H1 (cell line): ENCODE measurements at regions not wholly inside any gene's neighbourhood (a gene's known extent, or its start where the extent isn't known, plus 50 kb on each side); places are given as distances from the start of the nearest gene placed in this dataset.

Source experiments
- CTCF ChIA-PET: fragments of 300-600 bp; sonication (Branson Sonifier 250); formaldehyde crosslinking; loops from one replicate; lab custom pipeline; 2021; ENCODE audit not compliant: partially characterized antibody; lab: Charles Lee
- POLR2A ChIA-PET: fragments of 300-600 bp; sonication (Branson Sonifier 250); formaldehyde crosslinking; loops from one replicate; lab custom pipeline; 2021; ENCODE audit warnings: inconsistent platforms; ENCODE audit not compliant: partially characterized antibody; lab: Charles Lee
- DNase-seq, 2 experiments: peaks; one replicate each; pipeline versions ENCODE4 v3.0.0 to v3.0.0-alpha.2; 2010 to 2022; ENCODE audit warnings: low spot score in 2 of 2, low read depth in 1 of 2, mixed read lengths in 1 of 2
- FAIRE-seq: peaks from 2 replicates; lab custom pipeline; 2011; peaks lifted over from hg19 to GRCh38; lab: Jason Lieb, UNC
- H2AFZ ChIP-seq: 2 replicates; pipeline ENCODE4 v1.8.1; 2012; ENCODE audit warnings: low read length, inconsistent platforms
- H2AK5ac ChIP-seq: 2 replicates; pipeline ENCODE4 v1.6.1; 2013; ENCODE audit warnings: low read depth, low read length
- H2BK120ac ChIP-seq: replicated peaks from 2 replicates; pipeline ENCODE3; 2013; ENCODE audit warnings: low read depth, low read length, inconsistent platforms
- H2BK12ac ChIP-seq: 2 replicates; pipeline ENCODE4 v1.6.1; 2013; ENCODE audit warnings: low read depth, low read length
- H2BK15ac ChIP-seq: 2 replicates; pipeline ENCODE4 v1.6.1; 2013; ENCODE audit warnings: low read length
- H2BK20ac ChIP-seq: 2 replicates; pipeline ENCODE4 v1.6.1; 2013; ENCODE audit warnings: low read length
- H2BK5ac ChIP-seq: 2 replicates; pipeline ENCODE4 v1.6.1; 2013; ENCODE audit warnings: low read depth, low read length
- H3K14ac ChIP-seq: 2 replicates; pipeline ENCODE4 v1.6.1; 2013; ENCODE audit warnings: inconsistent platforms; ENCODE audit not compliant: insufficient read length
- H3K18ac ChIP-seq: 2 replicates; pipeline ENCODE4 v1.6.1; 2013; ENCODE audit warnings: low read length; ENCODE audit errors: extremely low read depth
- H3K23ac ChIP-seq: 2 replicates; pipeline ENCODE4 v1.6.1; 2013; ENCODE audit warnings: inconsistent platforms; ENCODE audit not compliant: insufficient read length
- H3K23me2 ChIP-seq: 2 replicates; pipeline ENCODE4 v1.6.1; 2013; ENCODE audit warnings: low read depth, low read length
- H3K27ac ChIP-seq: 2 replicates; pipeline ENCODE4 v1.6.1; 2011; ENCODE audit warnings: low read depth, low read length, inconsistent platforms
- H3K27me3 ChIP-seq, 4 experiments: replicated peaks in 1 of 4; 1 replicate in 1 of 4; 2 replicates in 3 of 4; pipeline versions ENCODE4 v1.6.1 to v1.8.1; 2011 to 2013; ENCODE audit warnings: low read length in 3 of 4, mild to moderate bottlenecking in 3 of 4, inconsistent platforms in 2 of 4, mixed read lengths in 2 of 4, moderate library complexity in 1 of 4; ENCODE audit not compliant: control insufficient read depth in 3 of 4, insufficient read depth in 3 of 4; ENCODE audit errors: extremely low read depth in 1 of 4
- H3K36me3 ChIP-seq, 4 experiments: 2 replicates each; pipeline versions ENCODE4 v1.6.1 to v1.8.1; 2011 to 2013; ENCODE audit warnings: mild to moderate bottlenecking in 4 of 4, low read length in 3 of 4, moderate library complexity in 2 of 4, control low read depth in 1 of 4, inconsistent platforms in 1 of 4; ENCODE audit not compliant: insufficient read depth in 4 of 4, control insufficient read depth in 2 of 4
- H3K4ac ChIP-seq: replicated peaks from 2 replicates; pipeline ENCODE3; 2013; ENCODE audit warnings: low read length, low read depth, mixed read lengths, inconsistent platforms; ENCODE audit not compliant: insufficient read length
- H3K4me1 ChIP-seq, 4 experiments: replicated peaks in 1 of 4; 1 replicate in 1 of 4; 2 replicates in 3 of 4; pipeline versions ENCODE4 v1.6.1 to v1.8.1; 2011 to 2013; ENCODE audit warnings: low read length in 3 of 4, inconsistent platforms in 2 of 4, mixed read lengths in 1 of 4; ENCODE audit not compliant: insufficient read depth in 4 of 4, control insufficient read depth in 3 of 4
- H3K4me2 ChIP-seq, 2 experiments: 2 replicates each; pipeline versions ENCODE4 v1.6.1 to v1.8.1; 2011 to 2013; ENCODE audit warnings: low read depth in 2 of 2, low read length in 2 of 2, control low read depth in 1 of 2, inconsistent platforms in 1 of 2, mild to moderate bottlenecking in 1 of 2; ENCODE audit not compliant: insufficient read depth in 1 of 2
- H3K4me3 ChIP-seq, 4 experiments: fragments of 200-600, 300-600 bp in 1 of 4; sonication (generic), shearing (Covaris generic), sonication (Bioruptor Twin) in 1 of 4; 2 replicates each; pipeline versions ENCODE4 v1.5.1 to v1.8.1; 2011 to 2016; ENCODE audit warnings: low read length in 4 of 4, low read depth in 3 of 4, control low read depth in 2 of 4, inconsistent platforms in 2 of 4, mild to moderate bottlenecking in 2 of 4, mixed read lengths in 1 of 4, moderate library complexity in 1 of 4; ENCODE audit not compliant: insufficient read depth in 2 of 4; ENCODE audit errors: extremely low read depth in 1 of 4
- H3K56ac ChIP-seq: replicated peaks from 2 replicates; pipeline ENCODE3; 2013; ENCODE audit warnings: low read depth, mild to moderate bottlenecking, mixed read lengths, low read length, inconsistent platforms; ENCODE audit not compliant: insufficient read length
- H3K79me1 ChIP-seq: 2 replicates; pipeline ENCODE4 v1.6.1; 2013; ENCODE audit warnings: low read depth, low read length, control low read depth
- H3K79me2 ChIP-seq, 2 experiments: 2 replicates each; pipeline versions ENCODE4 v1.6.1 to v1.8.1; 2012 to 2013; ENCODE audit warnings: low read length in 2 of 2, mild to moderate bottlenecking in 2 of 2, inconsistent platforms in 1 of 2; ENCODE audit not compliant: insufficient read depth in 2 of 2, control insufficient read depth in 1 of 2
- H3K9ac ChIP-seq, 4 experiments: replicated peaks in 1 of 4; 1 replicate in 1 of 4; 2 replicates in 3 of 4; pipeline versions ENCODE4 v1.6.1 to v1.8.1; 2011 to 2013; ENCODE audit warnings: low read depth in 3 of 4, low read length in 3 of 4, control low read depth in 2 of 4, mild to moderate bottlenecking in 2 of 4, moderate library complexity in 2 of 4, inconsistent platforms in 1 of 4; ENCODE audit errors: extremely low read depth in 1 of 4
- H3K9me3 ChIP-seq, 2 experiments: 2 replicates each; pipeline versions ENCODE4 v1.6.1 to v1.8.1; 2012 to 2013; ENCODE audit warnings: mild to moderate bottlenecking in 2 of 2, moderate library complexity in 2 of 2, control low read depth in 1 of 2, inconsistent platforms in 1 of 2, low read depth in 1 of 2, low read length in 1 of 2, mixed read lengths in 1 of 2; ENCODE audit not compliant: insufficient read depth in 2 of 2
- H4K20me1 ChIP-seq, 2 experiments: replicated peaks in 1 of 2; 2 replicates each; pipeline versions ENCODE3 to v1.8.1; 2011 to 2013; ENCODE audit warnings: inconsistent platforms in 2 of 2, low read length in 2 of 2, mild to moderate bottlenecking in 1 of 2; ENCODE audit not compliant: insufficient read depth in 2 of 2, control insufficient read depth in 1 of 2
- H4K5ac ChIP-seq: 2 replicates; pipeline ENCODE4 v1.6.1; 2013; ENCODE audit warnings: low read length, low read depth, mixed read lengths, inconsistent platforms; ENCODE audit not compliant: insufficient read length
- H4K8ac ChIP-seq: 2 replicates; pipeline ENCODE4 v1.8.0; 2013; ENCODE audit warnings: mild to moderate bottlenecking, moderate library complexity, low read length, inconsistent platforms; ENCODE audit not compliant: insufficient read depth; ENCODE audit errors: extremely low read depth
- H4K91ac ChIP-seq: replicated peaks from 2 replicates; pipeline ENCODE3; 2013; ENCODE audit warnings: low read length, mixed read lengths, inconsistent platforms; ENCODE audit not compliant: insufficient read length
- CHD1 ChIP-seq: IDR thresholded peaks from 2 replicates; pipeline ENCODE4 v1.6.1; 2012; ENCODE audit warnings: low read depth, low read length, improper control_type of control experiment
- GTF2F1 ChIP-seq: IDR thresholded peaks from 2 replicates; pipeline ENCODE4 v1.6.1; 2012; ENCODE audit warnings: low read depth, low read length, improper control_type of control experiment, borderline replicate concordance
- JUN ChIP-seq: IDR thresholded peaks from 2 replicates; pipeline ENCODE4 v1.6.1; 2011; ENCODE audit warnings: low read depth, mild to moderate bottlenecking, improper control_type of control experiment, low read length
- WGBS, 2 experiments: shearing (Covaris generic) in 1 of 2; methylation state at CpG; one replicate each; pipeline versions ENCODE4 v1.1.6 to v1.1.7; 2013 to 2015; ENCODE audit warnings: low lambda C conversion rate in 2 of 2, mixed read lengths in 2 of 2, inconsistent platforms in 1 of 2, low coverage in 1 of 2, missing lambda C conversion rate in 1 of 2; ENCODE audit not compliant: insufficient replicate concordance in 2 of 2, insufficient coverage in 1 of 2, insufficient read length in 1 of 2; ENCODE audit errors: extremely low coverage in 1 of 2, missing lambda C conversion rate in 1 of 2; 5-methylcytosine and 5-hydroxymethylcytosine counted together
- TF ChIP-seq, protein P1 (sequence below): IDR thresholded peaks from 2 replicates; pipeline ENCODE4 v1.6.1; 2012; ENCODE audit warnings: inconsistent platforms

DNA sequence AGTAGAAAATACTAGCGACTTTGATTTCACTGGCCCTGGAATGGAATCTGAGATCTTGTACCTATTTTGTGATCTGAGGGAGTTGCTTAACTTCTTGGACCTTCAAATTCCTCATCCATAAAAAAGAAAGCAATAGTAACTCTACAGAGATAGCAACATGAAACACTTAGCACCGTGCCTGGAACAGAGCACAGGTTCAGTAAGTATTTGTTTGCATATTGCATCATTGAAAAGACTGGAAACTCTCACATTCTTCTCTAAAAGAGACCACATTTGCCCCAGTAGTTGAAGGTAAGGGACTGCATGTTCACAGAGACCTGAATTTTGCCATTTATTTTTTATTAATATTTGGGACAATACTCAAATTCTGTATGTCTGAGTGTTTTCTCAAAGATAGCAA is 358.1 kb downstream of the COG6 start:
- no peak overlapping the region for H2AFZ ChIP-seq
- no peak overlapping the region for H3K18ac ChIP-seq
- DNase-seq (no peak), FAIRE-seq (no peak)
- no peak overlapping the region for H3K4me2 ChIP-seq
- H3K79me2 ChIP-seq, result no peaks in the 10 kb centered on the region
- no peak overlapping the region for H2BK20ac ChIP-seq
- H3K4me1 ChIP-seq, result no peaks in the 10 kb centered on the region; a peak in 1 of 7 replicates
- POLR2A ChIA-PET, result interaction anchor here (1.1 kb wide), 1 partner anchor 14 kb away, joined by 3 read pairs; no protein-coding TSS in a partner anchor
- no peak overlapping the region for H3K56ac ChIP-seq
- CTCF ChIA-PET, result interaction anchor here (0.9 to 1.3 kb wide), 3 partner anchors 8 to 72 kb away, joined by 3 read pairs; no protein-coding TSS in a partner anchor
- no peak overlapping the region for H3K14ac ChIP-seq
- H3K4ac ChIP-seq, result no peak overlapping the region
- H3K23ac ChIP-seq, result no peak overlapping the region
- no peak overlapping the region for H2BK120ac ChIP-seq
- no peak overlapping the region for H3K4me3 ChIP-seq
- WGBS, 2 experiments, result 93% methylated on average over 2 of the region's 2 CpGs; no CpG with 5 or more reads in 1 of the 2 experiments
- no peak overlapping the region for H4K5ac ChIP-seq
- no peak overlapping the region for H3K27ac ChIP-seq
- H4K20me1 ChIP-seq, result no peaks in the 10 kb centered on the region
- no peaks in the 10 kb centered on the region for H3K23me2 ChIP-seq
- no peak overlapping the region for H2BK5ac ChIP-seq
- H3K9me3 ChIP-seq, result no peaks in the 10 kb centered on the region
- no peaks in the 10 kb centered on the region for H3K36me3 ChIP-seq
- H4K8ac ChIP-seq, result no peak overlapping the region
- no peak overlapping the region for H2BK12ac ChIP-seq
- H2BK15ac ChIP-seq, result no peak overlapping the region
- no peaks in the 10 kb centered on the region for H3K79me1 ChIP-seq
- H3K27me3 ChIP-seq, result no peaks in the 10 kb centered on the region; a peak in 1 of 7 replicates
- H2AK5ac ChIP-seq, result no peak overlapping the region
- no peak overlapping the region for H4K91ac ChIP-seq
- H3K9ac ChIP-seq, result no peak overlapping the region
- no peak for TF ChIP-seq CHD1
- TF ChIP-seq, protein P1, sequence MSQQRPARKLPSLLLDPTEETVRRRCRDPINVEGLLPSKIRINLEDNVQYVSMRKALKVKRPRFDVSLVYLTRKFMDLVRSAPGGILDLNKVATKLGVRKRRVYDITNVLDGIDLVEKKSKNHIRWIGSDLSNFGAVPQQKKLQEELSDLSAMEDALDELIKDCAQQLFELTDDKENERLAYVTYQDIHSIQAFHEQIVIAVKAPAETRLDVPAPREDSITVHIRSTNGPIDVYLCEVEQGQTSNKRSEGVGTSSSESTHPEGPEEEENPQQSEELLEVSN, result no peak
- no peak for TF ChIP-seq JUN
- TF ChIP-seq GTF2F1, result no peak
